Stimulated activated CD8-positive, alpha-beta memory T cell treated with anti-CD3 and anti-CD28 coated beads, Interleukin-7, amount 100 ng/mL, for 1 hour (primary cell): ENCODE measurements at regions not wholly inside any gene's neighbourhood (a gene's known extent, or its start where the extent isn't known, plus 50 kb on each side); places are given as distances from the start of the nearest gene placed in this dataset.

Source experiments
- DNase-seq, 2 donors: peaks; one replicate each; pipeline ENCODE4 v3.0.0-alpha.2; 2020; ENCODE audit warnings: low read depth in 2 of 2

GRCh38 chr12:90899456-90900182 lies 55.4 kb downstream of the CCER1 start:
- no peak for DNase-seq

DNA sequence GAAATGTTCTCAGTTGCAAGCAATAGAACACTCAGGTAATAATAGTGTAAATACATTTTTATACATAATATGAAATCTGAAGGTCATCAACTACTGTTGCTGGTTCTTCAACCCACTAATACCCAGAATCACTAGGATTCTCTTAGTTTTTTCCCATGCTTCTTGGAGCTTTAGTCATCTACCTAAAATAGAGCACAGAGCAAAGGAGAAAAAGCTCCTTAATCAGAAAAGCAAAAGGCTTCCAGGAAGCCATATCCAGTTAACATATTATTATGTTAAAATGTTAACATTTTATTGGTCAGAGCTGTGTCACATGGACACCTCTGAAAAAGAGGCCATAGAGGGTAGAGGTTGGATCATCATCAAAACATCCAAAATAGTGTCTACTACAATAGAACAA lies 57.0 kb downstream of the CCER1 start:
- no peak for DNase-seq

- DNase-seq = no peak
These were observed 57.7 kb downstream of the CCER1 start for GRCh38 chr12:90897316-90897715.

- no peak for DNase-seq
These were observed 58.2 kb downstream of the CCER1 start for GRCh38 chr12:90896821-90897220.

DNA sequence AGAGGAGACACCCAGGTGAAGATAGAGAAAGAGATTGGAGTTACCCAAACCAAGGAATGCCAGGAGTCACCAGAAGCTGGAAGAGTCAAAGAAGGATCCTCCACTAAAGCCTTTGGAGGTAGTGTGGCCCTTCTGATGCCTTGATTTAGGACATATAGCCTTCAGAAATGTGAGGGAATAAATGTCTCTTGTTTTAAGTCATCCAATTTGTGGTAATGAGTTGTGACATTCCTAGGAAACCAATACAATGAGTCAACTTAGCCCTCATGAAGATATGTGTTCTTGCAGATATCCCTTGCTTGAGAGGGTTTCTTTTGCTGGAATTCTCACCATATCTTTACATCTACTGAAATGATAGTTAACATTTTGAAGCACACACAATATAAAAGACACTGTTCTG lies 58.8 kb downstream of the CCER1 start:
- no peak for DNase-seq

- DNase-seq = no peak
These were observed 66.7 kb downstream of the CCER1 start for GRCh38 chr12:90888316-90888715.

GRCh38 chr12:90883456-90883855 lies 71.5 kb downstream of the CCER1 start:
- no peak for DNase-seq

DNA sequence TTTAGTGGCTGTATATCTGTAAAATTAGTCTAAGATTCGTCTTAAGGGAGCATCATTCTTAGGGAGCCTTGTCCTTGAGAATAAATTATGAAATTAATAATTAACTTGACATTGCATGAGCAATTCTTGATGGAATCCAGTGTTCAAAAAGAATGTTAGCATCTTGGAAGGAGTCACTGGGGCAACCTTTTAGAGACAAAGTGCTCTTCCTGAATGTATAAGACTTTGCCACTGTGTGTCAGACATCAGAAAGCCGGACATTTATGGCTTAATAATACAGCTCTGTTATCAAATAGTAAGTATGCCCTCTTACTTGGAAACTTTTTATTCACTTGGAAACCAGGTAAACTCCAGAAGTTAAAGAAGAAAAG lies 83.3 kb downstream of the CCER1 start:
- DNase-seq = no peak

GRCh38 chr12:90870971-90871725 lies 83.8 kb downstream of the CCER1 start:
- DNase-seq = no peak

DNA sequence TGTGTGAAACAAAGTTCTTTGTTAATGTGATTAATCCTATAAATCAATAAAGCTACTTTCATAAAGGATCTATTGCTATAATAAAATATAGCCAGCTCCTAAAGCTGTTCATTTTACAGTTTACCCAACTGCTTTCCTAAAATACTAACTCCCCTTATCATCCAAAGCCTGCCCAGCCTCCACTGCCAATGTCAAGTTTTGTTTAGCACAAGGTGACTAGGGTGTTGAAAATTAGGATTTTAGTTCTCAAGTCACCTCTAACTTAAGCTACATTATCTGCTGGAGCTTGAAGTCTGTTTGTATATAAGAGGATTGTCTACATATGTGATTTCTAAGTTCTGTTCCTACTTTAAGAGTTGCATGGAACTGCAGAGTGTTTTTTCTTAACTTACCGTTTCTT lies 86.3 kb downstream of the CCER1 start:
- DNase-seq = no peak

- no peak for DNase-seq
These were observed 95.4 kb downstream of the CCER1 start for GRCh38 chr12:90859591-90859990.

GRCh38 chr12:90858252-90858651 lies 96.7 kb downstream of the CCER1 start:
- no peak for DNase-seq

DNA sequence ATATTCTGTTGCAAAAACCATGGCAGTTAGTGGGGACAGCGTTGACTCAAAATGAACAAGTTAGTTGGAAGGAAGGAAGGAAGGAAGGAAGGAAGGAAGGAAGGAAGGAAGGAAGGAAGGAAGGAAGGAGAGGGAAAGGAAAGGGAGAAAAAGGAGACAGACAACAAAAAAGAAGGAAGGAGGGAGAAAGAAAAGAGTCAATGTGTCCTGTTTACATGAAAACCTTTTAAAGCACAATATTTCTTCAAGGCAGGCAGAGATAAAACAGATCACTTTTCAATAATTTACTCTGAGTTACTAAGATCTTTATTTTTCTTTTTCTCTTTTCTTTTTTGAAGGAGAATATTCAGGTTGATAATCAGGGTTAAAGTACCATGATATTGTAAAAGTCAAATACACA lies 99.4 kb downstream of the CCER1 start:
- DNase-seq = no peak

DNA sequence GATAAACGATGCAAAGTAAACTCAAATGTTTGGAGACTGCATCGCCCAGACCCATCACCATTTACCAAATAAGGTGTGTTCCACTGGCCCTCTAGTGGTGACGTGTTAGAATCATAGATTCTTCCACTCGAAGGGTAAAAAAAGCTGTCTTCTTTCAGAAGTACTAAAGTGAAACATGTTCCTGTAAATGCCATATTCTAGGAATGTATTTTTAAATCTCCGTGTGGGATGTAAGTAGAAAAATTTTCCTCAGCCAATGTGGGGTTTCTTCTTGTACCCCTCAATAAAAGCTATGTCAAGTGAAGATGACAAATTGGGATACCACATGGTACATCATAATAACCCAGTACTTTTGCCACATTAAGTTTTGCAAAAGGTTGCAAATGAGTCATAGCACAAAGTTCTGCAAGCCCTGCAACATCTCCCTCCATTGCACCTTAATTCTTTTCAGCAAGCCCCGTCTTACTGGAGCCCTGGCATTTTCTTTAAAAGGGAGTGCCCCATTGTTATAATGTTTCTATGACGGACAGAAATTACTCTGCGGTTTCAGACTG lies 100.8 kb downstream of the CCER1 start:
- no peak for DNase-seq

GRCh38 chr12:90851800-90852718 lies 102.9 kb downstream of the CCER1 start:
- DNase-seq = no peak

DNA sequence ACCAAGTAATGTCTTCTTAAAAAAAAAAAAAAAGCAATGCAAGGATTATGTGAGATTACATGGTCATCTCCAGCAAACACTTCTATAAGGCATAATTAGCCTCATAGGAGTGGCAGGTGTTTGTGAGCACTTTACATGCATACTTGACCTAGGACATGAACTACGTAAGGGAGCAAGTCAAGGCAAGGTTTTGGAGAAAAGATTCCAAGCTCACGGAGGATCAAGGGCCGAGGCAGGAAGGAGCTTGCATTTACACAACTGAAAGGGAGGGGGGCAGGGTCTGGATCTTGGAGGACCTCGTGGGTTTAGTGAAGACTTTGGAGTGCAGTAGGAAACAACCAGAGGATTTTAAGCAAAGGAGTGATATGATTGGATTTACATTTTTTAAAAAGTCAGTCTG lies 112.5 kb downstream of the CCER1 start:
- no peak for DNase-seq

DNA sequence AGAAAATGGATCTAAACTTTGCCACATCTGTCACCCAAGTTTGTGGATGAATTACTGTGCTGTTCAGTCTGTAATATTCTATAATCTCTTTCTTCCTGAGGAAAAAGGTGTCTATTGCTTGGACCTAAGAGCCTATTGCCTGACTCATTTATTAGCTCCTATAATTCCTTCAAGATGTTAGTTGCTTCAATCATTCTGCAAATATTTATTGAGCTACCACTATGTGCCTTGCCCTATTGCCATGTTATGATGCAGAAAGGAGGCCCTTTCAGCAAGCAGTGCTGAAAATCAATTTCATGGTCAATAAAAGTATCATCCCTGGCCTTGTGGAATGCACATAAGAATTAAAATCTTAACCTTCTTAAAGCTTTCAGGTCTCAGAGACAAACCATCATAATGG lies 113.6 kb downstream of the CCER1 start:
- DNase-seq = no peak

DNA sequence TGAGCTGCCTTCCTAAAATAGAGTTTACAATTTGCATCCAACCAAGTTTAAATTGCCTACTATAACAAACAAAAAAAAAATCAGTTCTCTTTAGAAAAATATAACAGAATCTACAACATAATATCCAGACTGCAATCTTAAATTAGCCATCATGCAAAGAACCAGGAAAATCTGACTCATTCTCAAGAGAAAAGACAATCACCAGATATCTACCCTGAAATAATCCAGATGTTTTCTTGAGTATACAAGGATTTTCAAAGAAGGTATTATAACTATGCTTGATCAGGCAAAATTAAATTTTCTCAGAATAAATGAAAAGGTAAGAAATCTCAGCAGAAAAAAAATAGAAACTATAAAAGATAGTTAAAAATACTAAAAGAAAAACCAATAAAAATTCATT lies 115.6 kb downstream of the CCER1 start:
- no peak for DNase-seq

GRCh38 chr12:90836689-90837088 lies 118.3 kb downstream of the CCER1 start:
- no peak for DNase-seq

GRCh38 chr12:90833228-90833627 lies 121.7 kb downstream of the CCER1 start:
- no peak for DNase-seq

GRCh38 chr12:90832427-90832826 lies 122.5 kb downstream of the CCER1 start:
- DNase-seq = no peak

DNA sequence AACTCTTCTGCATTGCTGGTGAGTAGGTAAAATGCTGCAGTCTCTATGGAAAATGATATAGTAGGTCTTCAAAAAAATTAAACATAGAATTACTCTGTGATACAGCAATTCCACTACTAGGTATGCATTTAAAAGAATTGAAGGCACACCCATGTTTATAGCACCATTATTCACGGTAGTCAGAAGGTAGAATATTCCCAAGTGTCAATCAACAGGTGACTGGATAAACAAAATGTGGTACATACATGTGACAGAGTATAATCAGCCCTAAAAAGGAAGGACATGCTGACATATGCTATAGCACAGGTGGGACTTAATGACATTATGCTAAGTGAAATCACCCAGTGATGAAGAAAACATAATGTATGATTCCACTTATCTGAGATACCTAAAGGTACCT lies 123.3 kb downstream of the CCER1 start:
- no peak for DNase-seq
